SKM-1 treated with dmso at 0.1 percent for 144 hours (cell line): ENCODE measurements at regions not wholly inside any gene's neighbourhood (a gene's known extent, or its start where the extent isn't known, plus 50 kb on each side); places are given as distances from the start of the nearest gene placed in this dataset.
"Not testable (repeated sequence)": the region's sequence is repeated elsewhere in the genome, so short reads cannot be mapped to it uniquely, and the experiment has no call there.

Source experiments
- DNase-seq: peaks from one replicate; lab custom pipeline; 2025; ENCODE audit not compliant: unreplicated experiment; lab: John Stamatoyannopoulos, UW

DNA sequence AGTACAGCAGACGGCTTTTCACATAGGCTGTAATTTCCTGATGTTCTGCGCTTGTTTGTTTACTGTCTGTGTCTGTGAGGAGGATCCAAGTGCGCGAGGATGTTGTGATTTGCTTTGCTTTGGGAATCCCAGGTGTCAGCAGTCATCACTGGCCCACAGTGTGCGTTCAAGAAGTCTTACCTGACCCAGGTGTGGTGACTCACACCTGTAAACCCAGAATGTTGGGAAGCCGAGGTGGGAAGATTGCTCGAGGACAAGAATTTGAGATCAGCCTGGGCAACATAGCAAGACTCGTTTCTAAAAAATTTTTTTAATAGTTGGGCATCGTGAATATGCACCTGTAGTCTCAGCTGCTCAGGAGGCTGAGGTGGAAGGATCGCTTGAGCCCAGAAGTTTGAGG is 110.7 kb downstream of the CRLF3 start:
- DNase-seq, result not testable (repeated sequence)

DNA sequence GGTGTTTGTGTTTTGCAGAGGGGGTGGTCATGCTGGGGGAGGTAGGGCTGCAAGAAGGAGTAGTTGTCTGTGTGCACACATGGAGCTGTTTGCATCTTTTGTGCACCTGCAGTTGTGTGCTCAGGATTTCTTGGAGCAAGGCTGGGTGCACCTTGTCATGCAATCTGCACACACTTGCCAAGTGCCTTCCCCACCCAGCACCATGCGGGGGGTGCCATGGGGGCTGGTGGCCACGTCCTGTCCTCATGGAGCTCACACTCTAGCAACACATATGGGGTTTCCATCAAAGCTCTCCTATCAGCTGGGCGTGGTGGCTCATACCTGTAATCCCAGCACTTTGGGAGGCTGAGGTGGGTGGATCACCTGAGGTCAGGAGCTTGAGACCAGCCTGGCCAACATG is 111.6 kb downstream of the CRLF3 start:
- not testable (repeated sequence) for DNase-seq

DNA sequence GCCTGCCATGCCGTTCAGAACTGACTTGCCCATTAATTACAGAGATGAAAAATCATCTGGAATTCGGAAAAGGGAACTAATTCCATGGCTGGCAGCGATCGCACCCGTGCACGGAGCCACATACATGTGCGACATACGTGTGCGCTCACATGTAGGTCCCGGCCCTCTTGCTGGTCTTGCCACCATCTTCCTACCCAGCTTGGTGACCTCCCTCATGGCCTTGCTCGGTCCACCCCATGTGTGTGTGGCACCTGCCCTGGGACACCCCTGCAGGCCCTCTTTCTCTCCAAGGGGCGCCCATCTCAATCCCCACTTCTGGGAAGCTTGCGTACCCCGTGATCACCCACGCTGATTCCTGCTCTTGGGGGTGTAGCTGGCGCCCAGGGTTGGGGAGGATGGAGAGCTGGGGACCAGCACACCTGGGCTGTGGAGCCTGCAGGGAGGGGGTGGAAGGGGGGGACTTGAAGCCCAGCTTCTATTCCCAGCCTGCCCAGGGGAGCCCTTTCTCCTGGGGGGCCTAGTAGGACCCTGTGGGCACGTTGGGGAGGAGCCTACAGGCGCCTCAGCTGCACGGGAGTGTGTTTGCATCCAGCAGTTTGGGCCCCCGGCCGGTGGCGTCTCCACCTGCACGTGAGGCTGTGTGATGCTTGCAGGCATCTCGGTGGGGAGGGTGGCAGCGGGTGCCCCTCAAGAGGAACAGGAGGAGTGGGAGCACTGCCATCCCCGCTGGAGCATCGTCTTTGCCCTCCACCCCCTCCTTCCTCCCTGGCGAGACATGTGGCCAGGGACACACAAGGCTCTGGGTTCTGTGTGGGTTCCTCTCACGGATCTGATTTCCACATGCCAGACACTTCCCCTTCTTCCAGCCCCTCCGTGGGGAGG is 112.6 kb downstream of the CRLF3 start:
- DNase-seq, result not testable (repeated sequence)

DNA sequence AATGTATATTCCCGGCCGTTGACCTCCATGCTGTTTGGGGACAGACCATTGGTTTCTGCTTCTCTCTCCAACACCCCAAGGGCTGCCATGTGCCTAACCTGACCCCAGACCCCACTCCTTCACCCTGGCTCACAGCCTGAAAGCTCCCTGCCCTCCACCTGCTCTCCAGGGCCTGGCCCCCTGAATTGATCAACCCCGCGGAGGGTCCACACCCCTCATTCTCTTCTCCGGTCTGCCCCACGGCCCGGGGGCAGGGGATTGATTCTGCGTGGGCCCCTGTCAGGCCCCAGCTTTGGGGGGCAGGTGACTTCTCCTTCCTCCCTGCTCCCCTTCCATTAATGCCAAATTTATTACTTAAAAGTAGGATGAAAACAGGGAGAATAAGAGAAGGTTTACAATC is 113.3 kb downstream of the CRLF3 start:
- DNase-seq, result not testable (repeated sequence)

DNA sequence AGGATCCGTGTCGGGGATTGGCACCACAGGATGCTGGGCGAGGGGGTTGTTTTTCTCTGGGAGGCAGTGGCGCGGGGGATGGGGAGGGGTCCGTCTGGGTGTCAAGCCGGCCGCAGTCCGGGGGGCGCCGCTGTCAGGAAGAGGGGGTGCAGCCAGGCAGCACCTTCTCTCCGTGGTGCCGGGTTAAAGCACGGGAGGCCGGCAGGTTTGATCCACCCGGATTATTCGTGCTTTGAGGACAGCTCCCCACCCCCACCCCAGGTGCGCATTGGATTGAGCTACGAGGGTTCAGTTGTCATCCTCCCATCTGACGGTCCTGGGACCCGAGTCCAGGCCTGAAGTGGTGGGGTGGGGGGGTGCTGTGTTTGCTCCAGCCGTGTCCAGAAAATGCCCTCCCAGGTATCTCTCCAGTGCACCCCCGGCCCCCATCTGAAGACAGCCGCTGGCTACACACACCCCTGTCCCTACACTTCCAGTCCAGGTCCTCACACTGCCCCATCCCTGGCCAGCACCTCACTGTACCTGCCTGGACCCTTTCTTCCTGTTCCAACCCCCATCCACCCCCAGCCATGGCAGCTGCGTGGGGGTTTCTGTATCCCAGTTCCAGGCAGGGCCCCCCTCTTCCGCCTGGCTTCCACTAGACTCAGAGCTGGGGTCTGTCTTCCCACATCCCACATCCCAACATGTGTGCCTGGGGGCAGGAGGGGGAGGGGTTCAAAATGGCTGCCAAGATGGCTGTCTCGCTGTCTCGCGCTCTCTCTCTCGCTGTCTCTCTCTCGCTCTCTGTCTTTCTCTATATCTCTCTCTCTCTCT is 114.0 kb downstream of the CRLF3 start:
- DNase-seq, result not testable (repeated sequence)

DNA sequence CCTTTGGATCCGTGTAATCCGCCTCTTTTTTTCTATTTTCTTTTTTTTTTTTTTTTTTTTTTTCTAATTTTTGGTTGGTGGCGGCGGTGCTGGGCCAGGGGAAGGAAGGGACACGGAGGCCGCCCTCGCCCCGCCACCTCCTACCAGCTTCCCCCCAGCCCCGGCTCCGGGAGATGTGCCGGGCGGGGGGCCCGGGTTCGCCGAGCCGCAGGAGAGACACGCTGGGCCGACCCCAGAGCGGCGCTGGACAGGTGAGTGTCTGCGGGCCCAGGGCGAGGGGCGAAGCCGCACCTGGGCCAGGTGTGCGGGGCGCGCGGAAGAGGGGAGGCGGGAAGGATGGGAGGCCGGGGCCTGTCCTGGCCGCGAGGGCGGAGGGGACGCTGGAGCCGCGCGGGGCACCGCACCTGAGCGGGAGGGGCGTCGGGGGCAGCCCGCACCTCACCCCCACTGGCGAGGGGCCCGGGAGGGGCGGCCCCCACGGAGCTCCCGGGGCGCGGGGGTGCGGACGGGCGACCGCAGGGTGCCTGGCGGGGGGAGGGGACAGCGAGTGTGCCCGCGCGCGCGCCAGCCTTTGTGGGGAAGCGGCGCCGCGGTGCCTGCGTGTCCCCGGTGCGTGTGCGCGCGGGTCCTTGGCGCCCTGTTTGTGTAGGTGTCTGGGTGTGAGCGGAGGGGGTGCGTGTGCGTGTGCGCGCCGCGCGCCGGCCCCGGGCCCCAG is 114.8 kb downstream of the CRLF3 start:
- peak; percentile 6 for DNase-seq

DNA sequence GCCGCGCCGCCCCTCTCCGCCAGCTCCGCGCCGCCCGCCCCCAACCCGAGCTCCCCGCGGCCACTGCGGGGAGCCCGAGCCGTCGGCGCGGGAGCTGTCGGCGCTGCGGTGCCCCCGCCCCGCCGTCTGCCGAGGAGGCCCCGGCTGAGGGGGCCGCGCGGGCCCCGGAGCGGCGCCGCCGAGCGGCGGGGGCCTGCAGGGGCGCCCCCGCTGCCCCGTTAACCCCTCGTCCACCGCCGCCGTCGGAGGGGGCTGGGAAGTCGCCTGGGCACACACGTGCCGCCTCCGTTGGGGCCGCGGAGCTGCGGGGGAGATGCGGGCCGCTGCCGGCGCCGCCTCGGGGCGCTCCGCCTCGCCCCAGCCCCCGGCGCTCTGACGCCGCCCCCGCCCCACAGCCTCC is 115.4 kb downstream of the CRLF3 start:
- DNase-seq, result not testable (repeated sequence)

DNA sequence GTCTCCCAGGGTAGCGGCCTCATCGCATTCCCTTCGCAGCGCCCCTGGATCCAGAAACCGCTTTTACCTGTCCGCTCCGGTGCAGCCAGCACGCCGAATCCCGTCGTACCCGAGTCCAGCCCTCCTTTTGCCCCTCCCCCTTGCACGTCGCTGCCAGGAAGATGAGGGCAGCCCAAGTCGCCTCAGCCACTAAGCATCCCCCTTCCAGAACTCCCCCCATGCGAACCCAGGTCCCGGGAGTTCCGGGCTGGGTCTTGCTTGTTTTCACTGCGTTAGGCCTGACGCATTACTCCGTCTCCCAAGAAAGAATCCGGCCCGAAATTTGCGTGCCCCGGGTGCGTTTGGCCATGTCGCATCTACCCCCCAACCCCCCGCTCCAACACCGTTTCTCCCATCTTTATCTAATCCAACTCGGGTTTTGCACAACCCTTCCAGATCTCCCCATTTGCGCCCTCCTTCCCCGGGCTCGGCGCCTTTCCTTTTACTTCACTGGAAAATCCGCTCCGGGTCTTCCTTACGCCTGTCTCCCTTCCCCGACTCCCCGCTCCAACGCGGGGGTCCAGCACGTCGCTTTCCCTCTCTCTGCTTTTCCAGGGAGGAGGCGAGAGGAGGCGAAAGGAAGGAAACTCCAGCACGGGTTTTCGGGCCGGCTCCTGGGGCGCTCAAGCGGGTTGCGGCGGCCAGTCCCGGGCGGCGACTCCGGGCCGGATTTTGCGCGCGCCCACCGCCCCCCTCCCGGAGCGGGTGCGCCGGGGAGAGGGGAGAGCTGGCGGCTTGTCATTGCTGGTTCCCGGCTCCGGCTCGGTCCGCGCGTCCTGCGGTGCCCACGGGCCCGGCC is 116.0 kb downstream of the CRLF3 start:
- DNase-seq, result peak; percentile 70

DNA sequence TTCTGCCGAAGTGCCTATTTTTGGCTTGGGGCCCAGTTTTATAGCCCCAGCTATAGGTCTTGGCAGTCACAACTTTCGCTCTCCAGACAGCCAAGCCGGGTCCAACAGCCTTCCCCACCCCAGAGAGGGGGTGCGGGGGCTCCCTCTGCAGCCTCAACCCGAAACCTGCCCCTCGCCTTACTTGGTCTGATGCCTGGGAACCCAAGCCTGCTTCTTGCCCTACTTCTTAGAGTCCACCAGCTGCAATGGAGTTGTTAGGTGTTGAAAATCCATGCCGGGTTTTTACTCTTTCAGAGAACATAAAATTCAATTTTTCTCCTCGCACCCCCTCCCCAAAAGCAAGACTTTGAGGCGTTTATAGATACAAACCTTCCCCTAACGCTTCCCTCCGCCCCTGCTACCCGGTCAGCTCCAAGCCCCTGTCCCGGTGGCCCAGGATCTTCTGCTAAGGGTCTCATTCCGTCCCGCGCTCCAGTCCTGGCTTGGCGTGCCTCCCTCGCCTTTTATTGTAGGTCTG is 116.7 kb downstream of the CRLF3 start:
- DNase-seq, result peak; percentile 50

DNA sequence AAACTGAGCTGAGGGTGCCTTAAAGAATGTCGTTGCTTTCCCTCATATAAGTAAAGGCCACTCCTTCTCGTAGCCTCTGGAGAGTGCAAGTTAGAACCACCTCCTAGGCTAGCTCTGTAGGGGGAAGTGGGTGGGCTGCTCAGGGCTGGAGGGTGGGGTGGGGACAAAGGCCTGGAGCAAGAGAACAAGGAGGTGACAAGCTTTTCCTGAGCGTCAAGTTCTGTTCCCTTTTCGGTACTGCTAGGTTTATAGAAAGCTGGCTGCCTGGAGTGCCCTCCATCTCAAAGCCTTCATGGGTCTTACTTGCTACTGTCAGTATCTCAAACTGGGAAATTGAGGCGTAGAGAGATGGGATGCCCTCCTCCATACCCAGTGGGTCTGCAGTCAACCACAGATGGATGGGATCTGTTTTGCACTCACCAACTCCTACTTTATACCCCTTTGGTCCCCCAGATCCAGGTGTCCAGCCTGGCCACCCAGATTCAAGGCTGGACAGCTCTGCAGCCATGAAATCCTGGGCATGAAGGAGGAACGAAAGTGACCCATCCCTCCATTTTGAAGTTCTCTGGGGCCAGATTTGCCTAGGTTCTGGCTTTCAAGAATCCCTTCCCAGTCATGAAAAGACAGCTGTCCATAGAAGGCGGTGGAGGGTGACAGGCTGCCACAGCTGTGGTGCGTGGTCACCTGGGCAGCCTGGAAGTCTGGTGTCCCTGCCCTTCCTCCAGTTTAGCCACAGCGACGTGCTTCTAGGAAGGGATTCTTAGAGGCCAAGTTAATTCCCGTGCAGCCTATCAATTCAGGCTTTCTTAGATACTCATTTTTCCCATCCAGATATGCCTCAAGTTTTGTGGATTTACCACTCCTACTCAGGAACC is 117.8 kb downstream of the CRLF3 start:
- not testable (repeated sequence) for DNase-seq

DNA sequence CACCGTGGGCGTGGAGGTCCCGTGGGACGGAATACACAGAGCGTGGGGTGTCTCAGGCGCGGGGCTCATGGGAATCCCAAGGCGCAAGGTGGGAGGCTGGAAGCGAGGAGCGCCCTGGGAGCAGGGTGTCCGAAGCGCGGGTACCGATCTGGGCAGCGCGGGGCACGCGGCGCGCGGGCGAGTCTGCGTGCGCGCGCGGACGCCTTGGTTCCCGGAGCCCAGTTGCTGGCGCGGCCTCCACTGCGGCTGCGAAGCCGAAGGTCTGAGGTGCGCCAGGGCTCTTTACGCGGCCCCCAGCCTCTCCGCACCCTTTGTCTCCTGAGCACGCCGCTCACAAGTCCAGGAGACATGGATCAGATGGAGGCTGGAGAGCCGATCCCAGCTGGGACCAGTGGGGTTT is 118.5 kb downstream of the CRLF3 start:
- DNase-seq, result not testable (repeated sequence)

DNA sequence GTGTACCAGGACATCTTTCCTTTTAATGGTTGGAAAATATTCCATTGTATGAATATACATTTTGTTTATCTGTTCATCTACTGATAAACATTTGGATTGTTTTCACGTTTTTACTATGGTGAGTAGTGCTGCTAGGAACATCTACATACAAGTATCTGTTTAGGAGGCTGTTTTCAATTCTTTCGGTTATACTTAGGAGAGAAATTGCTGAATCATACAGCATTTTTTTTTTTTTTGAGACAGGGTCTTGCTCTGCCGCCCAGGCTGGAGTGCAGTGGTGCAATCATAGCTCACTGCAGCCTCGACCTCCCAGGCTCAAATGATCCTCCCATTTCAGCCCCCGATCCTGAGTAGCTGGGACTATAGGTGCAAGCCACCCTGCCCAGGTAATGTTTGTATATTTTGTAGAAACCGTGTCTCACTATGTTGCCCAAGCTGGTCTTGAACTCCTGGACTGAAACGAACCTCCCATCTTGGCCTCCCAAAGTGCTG is 122.9 kb downstream of the CRLF3 start:
- no peak for DNase-seq

DNA sequence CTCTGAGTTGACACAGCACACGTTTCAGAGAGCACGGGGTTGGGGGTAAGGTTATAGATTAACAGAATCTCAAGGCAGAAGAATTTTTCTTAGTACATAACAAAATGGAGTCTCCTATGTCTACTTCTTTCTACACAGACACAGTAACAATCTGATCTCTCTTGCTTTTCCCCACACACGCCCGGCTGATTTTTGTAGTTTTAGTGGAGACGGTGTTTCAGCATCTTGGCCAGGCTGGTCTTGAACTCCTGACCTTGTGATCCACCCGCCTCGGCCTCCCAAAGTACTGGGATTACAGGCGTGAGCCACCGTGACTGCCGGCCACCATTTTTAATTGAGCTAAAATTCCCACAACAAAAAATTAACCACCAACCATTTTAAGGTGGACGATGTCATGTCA is 123.7 kb downstream of the CRLF3 start:
- not testable (repeated sequence) for DNase-seq

DNA sequence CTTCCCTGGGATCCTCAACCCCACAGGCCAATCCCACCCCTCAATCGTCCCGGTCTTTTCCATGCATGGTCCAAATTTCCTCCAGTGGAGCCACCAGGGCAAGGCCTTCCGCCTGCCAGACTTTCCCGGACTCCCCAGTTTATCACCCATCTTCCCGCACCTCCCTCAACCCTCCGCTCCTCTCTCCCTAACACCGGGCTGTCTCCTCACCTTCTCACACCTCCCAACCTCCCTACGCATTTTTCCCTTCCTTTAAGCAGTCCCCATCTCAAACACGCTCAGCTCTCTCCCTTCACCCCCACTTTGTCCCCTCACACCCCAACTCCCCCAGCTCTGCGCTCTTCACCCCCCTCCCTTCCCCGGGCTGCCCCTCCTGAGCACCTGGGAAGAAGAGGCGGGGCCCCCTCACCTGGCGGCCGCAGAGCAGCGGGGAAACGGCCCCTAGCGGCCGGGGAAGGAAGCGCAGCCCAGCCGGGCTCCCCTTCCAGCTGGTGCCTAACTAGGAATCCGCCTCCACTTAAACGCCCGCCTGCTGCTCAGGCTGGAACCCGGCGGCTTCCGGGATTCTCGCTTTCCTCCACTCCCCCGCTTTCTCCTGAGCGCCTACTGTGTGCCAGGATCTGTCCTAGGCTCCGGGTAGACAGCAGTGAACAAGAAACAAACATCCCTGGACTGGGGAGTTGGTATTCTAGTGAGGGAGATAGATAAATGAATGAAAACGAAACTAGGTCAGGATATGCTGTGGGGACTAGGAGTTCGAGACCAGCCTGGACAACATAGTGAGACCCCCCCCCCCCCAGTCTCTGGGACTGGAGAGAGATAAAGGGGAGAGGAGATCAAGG is 126.7 kb downstream of the CRLF3 start:
- peak; percentile 23 for DNase-seq

DNA sequence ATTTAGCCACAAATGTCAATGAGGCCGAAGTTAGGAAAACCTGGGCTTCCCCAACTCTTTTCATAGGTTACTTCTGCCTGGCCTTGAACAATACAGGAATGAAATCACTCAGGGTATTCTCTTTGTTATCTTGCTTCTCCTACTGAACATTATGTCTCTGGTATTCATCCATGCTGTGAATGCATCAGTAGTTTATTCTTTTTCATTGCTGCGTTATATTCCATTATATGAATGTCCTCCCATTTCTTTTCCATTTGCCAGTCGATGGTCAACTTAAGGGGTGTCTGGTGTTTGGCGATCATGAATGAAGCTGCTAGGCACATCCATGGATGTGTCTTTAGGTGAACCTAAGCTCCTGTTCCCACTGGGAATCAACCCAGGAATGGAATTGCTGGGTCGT is 128.3 kb downstream of the CRLF3 start:
- no peak for DNase-seq

DNA sequence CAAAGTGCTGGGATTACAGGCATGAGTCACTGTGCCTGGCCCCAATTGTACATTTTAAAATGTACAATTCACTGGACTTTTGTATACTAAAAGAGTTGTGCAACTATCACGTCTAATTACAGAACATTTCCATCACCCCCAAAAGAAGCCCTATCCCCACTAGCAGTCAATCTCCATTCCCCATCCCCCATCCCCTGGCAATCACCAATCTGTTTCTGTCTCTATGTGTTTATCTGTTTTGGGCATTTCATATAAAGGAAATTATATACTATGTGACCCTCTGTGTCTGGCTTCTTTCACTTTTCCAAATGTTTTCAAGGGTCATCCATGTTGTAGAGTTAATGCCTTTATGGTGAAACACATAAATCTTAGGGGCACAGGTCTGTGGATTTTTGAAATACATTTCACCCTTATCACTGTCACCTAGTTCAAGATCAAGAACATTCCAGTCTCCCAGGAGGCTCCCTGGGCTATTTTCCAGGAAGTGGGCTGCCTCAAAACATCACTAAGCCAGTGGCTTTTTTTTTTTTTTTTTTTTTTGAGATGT is 129.2 kb downstream of the CRLF3 start:
- DNase-seq, result not testable (repeated sequence)

DNA sequence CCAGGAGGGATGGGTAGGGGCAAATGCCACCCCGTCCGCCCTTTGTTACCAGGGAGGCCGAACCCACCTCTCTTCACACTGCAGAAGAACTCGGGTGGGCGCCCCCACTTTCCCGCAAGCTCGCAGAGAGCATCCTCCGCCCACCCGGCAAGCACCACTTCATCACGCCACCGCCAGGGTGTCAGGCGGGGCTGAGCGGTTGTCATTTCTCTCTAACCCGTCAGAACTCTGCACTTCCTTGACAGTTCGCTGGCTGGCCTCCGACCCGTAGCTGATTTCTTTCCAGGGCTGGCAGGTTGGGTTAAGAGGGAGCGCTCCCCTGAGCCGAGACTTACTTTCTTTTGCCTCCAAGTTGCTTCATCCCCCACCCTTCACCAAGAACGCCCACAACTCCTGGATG is 130.7 kb downstream of the CRLF3 start:
- DNase-seq, result not testable (repeated sequence)
